Progenitor cell of endocrine pancreas (in vitro differentiated cells): ENCODE measurements at regions not wholly inside any gene's neighbourhood (a gene's known extent, or its start where the extent isn't known, plus 50 kb on each side); places are given as distances from the start of the nearest gene placed in this dataset.

ENCODE experiments used
- DNase-seq: peaks from one replicate; pipeline ENCODE4 v3.0.0; 2021; ENCODE audit warnings: low spot score; ENCODE audit not compliant: unreplicated experiment
- H3K27ac Mint-ChIP-seq: 2 replicates; pipeline ENCODE4 v1.8.0; 2021; ENCODE audit warnings: mild to moderate bottlenecking, moderate library complexity, mixed read lengths
- H3K27me3 Mint-ChIP-seq: 2 replicates; pipeline ENCODE4 v1.8.0; 2021; ENCODE audit warnings: mixed read lengths
- H3K36me3 Mint-ChIP-seq: 2 replicates; pipeline ENCODE4 v1.8.0; 2022; ENCODE audit warnings: mixed read lengths; ENCODE audit not compliant: insufficient read depth
- H3K4me1 Mint-ChIP-seq: 2 replicates; pipeline ENCODE4 v1.8.0; 2021; ENCODE audit warnings: low read depth, mixed read lengths
- H3K4me3 Mint-ChIP-seq: 2 replicates; pipeline ENCODE4 v1.8.0; 2021; ENCODE audit warnings: low read depth, mild to moderate bottlenecking, moderate library complexity, mixed read lengths
- H3K9me3 Mint-ChIP-seq: 2 replicates; pipeline ENCODE4 v1.8.0; 2021; ENCODE audit warnings: low read depth, mixed read lengths
- TF ChIP-seq, protein P1 (sequence below): fragments of 200-600 bp; sonication (generic); IDR thresholded peaks from one replicate; pipeline ENCODE4 v1.5.0; 2021; ENCODE audit warnings: antibody characterized with exemption, mild to moderate bottlenecking; ENCODE audit not compliant: unreplicated experiment

- no peak overlapping the region for H3K27ac Mint-ChIP-seq
- no peaks in the 10 kb centered on the region for H3K36me3 Mint-ChIP-seq
- H3K27me3 Mint-ChIP-seq, result peaks cover 90% of the 10 kb centered on the region
- TF ChIP-seq, protein P1, sequence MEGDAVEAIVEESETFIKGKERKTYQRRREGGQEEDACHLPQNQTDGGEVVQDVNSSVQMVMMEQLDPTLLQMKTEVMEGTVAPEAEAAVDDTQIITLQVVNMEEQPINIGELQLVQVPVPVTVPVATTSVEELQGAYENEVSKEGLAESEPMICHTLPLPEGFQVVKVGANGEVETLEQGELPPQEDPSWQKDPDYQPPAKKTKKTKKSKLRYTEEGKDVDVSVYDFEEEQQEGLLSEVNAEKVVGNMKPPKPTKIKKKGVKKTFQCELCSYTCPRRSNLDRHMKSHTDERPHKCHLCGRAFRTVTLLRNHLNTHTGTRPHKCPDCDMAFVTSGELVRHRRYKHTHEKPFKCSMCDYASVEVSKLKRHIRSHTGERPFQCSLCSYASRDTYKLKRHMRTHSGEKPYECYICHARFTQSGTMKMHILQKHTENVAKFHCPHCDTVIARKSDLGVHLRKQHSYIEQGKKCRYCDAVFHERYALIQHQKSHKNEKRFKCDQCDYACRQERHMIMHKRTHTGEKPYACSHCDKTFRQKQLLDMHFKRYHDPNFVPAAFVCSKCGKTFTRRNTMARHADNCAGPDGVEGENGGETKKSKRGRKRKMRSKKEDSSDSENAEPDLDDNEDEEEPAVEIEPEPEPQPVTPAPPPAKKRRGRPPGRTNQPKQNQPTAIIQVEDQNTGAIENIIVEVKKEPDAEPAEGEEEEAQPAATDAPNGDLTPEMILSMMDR, result no peak
- H3K4me3 Mint-ChIP-seq, result no peak overlapping the region
- no peaks in the 10 kb centered on the region for H3K4me1 Mint-ChIP-seq
- DNase-seq, result no peak
- H3K9me3 Mint-ChIP-seq, result no peaks in the 10 kb centered on the region
Observed at GRCh38 chr16:86281421-86281820, 228.9 kb upstream of the FOXF1 start.

- Mint-ChIP-seq H3K36me3 (no peaks in the 10 kb centered on the region), H3K4me3 (no peak overlapping the region), H3K27ac (no peak overlapping the region), H3K4me1 (peaks cover 3% of the 10 kb centered on the region), H3K9me3 (no peaks in the 10 kb centered on the region), H3K27me3 (peaks cover 90% of the 10 kb centered on the region)
- TF ChIP-seq, protein P1, result no peak
- no peak for DNase-seq
Observed at GRCh38 chr16:86283944-86284343, 226.4 kb upstream of the FOXF1 start.

DNA sequence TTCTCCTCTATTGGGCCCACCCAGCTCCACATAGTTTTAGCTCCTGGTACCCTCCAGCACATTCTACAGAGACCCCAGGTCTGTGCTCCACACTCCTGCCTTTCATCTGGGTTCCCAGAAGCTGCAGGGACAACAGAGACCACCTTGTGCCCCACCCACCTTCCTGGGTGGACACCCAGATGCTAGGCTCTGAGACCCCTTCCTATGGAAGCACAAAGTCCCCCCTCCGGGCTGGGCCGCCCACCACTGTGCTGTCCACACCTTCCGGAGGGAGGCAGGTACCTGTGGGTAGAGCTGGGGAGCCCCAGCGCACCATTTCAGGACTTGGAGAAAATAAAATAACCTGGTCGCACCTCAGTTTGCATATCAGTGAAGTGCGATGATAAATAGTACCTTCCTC lies 224.9 kb upstream of the FOXF1 start:
- H3K27me3 Mint-ChIP-seq, result peaks cover 94% of the 10 kb centered on the region
- H3K4me3 Mint-ChIP-seq, result no peak overlapping the region
- no peak overlapping the region for H3K27ac Mint-ChIP-seq
- H3K4me1 Mint-ChIP-seq, result peaks cover 3% of the 10 kb centered on the region
- H3K36me3 Mint-ChIP-seq, result no peaks in the 10 kb centered on the region
- no peak for DNase-seq
- TF ChIP-seq, protein P1, result no peak
- no peaks in the 10 kb centered on the region for H3K9me3 Mint-ChIP-seq

- Mint-ChIP-seq H3K36me3 (no peaks in the 10 kb centered on the region), H3K4me3 (no peak overlapping the region), H3K27me3 (peaks cover 95% of the 10 kb centered on the region), H3K4me1 (peaks cover 3% of the 10 kb centered on the region), H3K27ac (no peak overlapping the region), H3K9me3 (no peaks in the 10 kb centered on the region)
- DNase-seq, result no peak
- TF ChIP-seq, protein P1, result no peak
Observed at GRCh38 chr16:86285938-86286921, 224.1 kb upstream of the FOXF1 start.

GRCh38 chr16:86286991-86287663 lies 223.2 kb upstream of the FOXF1 start:
- Mint-ChIP-seq H3K27me3 (peaks cover 95% of the 10 kb centered on the region), H3K4me1 (peaks cover 3% of the 10 kb centered on the region), H3K9me3 (no peaks in the 10 kb centered on the region), H3K4me3 (no peak overlapping the region), H3K27ac (no peak overlapping the region), H3K36me3 (no peaks in the 10 kb centered on the region)
- TF ChIP-seq, protein P1, result no peak
- DNase-seq, result no peak
